ENCODE measurements at regions not wholly inside any gene's neighbourhood (a gene's known extent, or its start where the extent isn't known, plus 50 kb on each side); places are given as distances from the start of the nearest gene placed in this dataset.

GRCh38 chr12:87238466-87238865 lies 790.7 kb downstream of the C12orf50 start:
- Mint-ChIP-seq H3K36me3 (ENCODE audit: low read depth) (peaks cover 2% of the 10 kb centered on the region), H3K27ac (ENCODE audit: unreplicated experiment) (no peak overlapping the region), H3K4me1 (ENCODE audit: low read depth) (peaks cover 7% of the 10 kb centered on the region), H3K4me3 (ENCODE audit: unreplicated experiment) (no peak overlapping the region), H3K9me3 (ENCODE audit: low read depth) (no peaks in the 10 kb centered on the region), H3K27me3 (ENCODE audit: low read depth) (peaks cover 2% of the 10 kb centered on the region)
- TF ChIP-seq CTCF (IDR thresholded peaks at IDR 0.05): no peak
- no peak for DNase-seq (ENCODE audit: low spot score)

- no peaks in the 10 kb centered on the region for H3K9me3 Mint-ChIP-seq (ENCODE audit: low read depth)
- H3K4me1 Mint-ChIP-seq (ENCODE audit: low read depth): peaks cover 9% of the 10 kb centered on the region
- TF ChIP-seq CTCF (IDR thresholded peaks at IDR 0.05): no peak
- H3K36me3 Mint-ChIP-seq (ENCODE audit: low read depth): peaks cover 2% of the 10 kb centered on the region
- no peak overlapping the region for H3K27ac Mint-ChIP-seq (ENCODE audit: unreplicated experiment)
- no peak overlapping the region for H3K4me3 Mint-ChIP-seq (ENCODE audit: unreplicated experiment)
- H3K27me3 Mint-ChIP-seq (ENCODE audit: low read depth): peaks cover 2% of the 10 kb centered on the region
- DNase-seq (ENCODE audit: low spot score): no peak
Measured at GRCh38 chr12:87234898-87235297, 794.3 kb downstream of the C12orf50 start.

- H3K4me3 Mint-ChIP-seq (ENCODE audit: unreplicated experiment): no peak overlapping the region
- H3K4me1 Mint-ChIP-seq (ENCODE audit: low read depth): peaks cover 9% of the 10 kb centered on the region
- DNase-seq (ENCODE audit: low spot score): no peak
- H3K9me3 Mint-ChIP-seq (ENCODE audit: low read depth): no peaks in the 10 kb centered on the region
- H3K27me3 Mint-ChIP-seq (ENCODE audit: low read depth): peaks cover 2% of the 10 kb centered on the region
- H3K36me3 Mint-ChIP-seq (ENCODE audit: low read depth): peaks cover 2% of the 10 kb centered on the region
- no peak for TF ChIP-seq CTCF (IDR thresholded peaks at IDR 0.05)
- no peak overlapping the region for H3K27ac Mint-ChIP-seq (ENCODE audit: unreplicated experiment)
Measured at GRCh38 chr12:87233671-87234070, 795.5 kb downstream of the C12orf50 start.

GRCh38 chr12:87231818-87232217 lies 797.4 kb downstream of the C12orf50 start:
- Mint-ChIP-seq H3K9me3 (ENCODE audit: low read depth) (no peaks in the 10 kb centered on the region), H3K4me3 (ENCODE audit: unreplicated experiment) (no peak overlapping the region), H3K27ac (ENCODE audit: unreplicated experiment) (no peak overlapping the region), H3K4me1 (ENCODE audit: low read depth) (peaks cover 12% of the 10 kb centered on the region), H3K27me3 (ENCODE audit: low read depth) (peaks cover 2% of the 10 kb centered on the region), H3K36me3 (ENCODE audit: low read depth) (peaks cover 2% of the 10 kb centered on the region)
- no peak for TF ChIP-seq CTCF (IDR thresholded peaks at IDR 0.05)
- no peak for DNase-seq (ENCODE audit: low spot score)

GRCh38 chr12:87230441-87230840 lies 798.8 kb downstream of the C12orf50 start:
- Mint-ChIP-seq H3K4me3 (ENCODE audit: unreplicated experiment) (no peak overlapping the region), H3K27ac (ENCODE audit: unreplicated experiment) (no peak overlapping the region), H3K27me3 (ENCODE audit: low read depth) (peaks cover under 1% of the 10 kb centered on the region), H3K4me1 (ENCODE audit: low read depth) (peaks cover 12% of the 10 kb centered on the region), H3K9me3 (ENCODE audit: low read depth) (no peaks in the 10 kb centered on the region), H3K36me3 (ENCODE audit: low read depth) (no peaks in the 10 kb centered on the region)
- DNase-seq (ENCODE audit: low spot score): no peak
- TF ChIP-seq CTCF (IDR thresholded peaks at IDR 0.05): no peak
